Mucosa of descending colon (tissue), 3 donors: ENCODE measurements at regions not wholly inside any gene's neighbourhood (a gene's known extent, or its start where the extent isn't known, plus 50 kb on each side); places are given as distances from the start of the nearest gene placed in this dataset.

Experiments
- ATAC-seq: fragments of 200-7000 bp; cut with Tn5 transposase; one replicate; pipeline ENCODE4 v1.9.1; 2020; ENCODE audit warnings: mild to moderate bottlenecking, moderate library complexity
- DNase-seq, 3 donors: peaks; one replicate each; pipeline ENCODE4 v3.0.0-alpha.2; 2020
- H3K36me3 ChIP-seq: fragments of 200-600 bp; one replicate; pipeline ENCODE4 v1.8.0; 2021; ENCODE audit warnings: low read depth, mild to moderate bottlenecking
- H3K4me1 ChIP-seq: fragments of 200-600 bp; one replicate; pipeline ENCODE4 v1.8.0; 2021; ENCODE audit warnings: low read depth, mild to moderate bottlenecking
- H3K4me3 ChIP-seq: fragments of 200-600 bp; one replicate; pipeline ENCODE4 v1.8.0; 2021; ENCODE audit warnings: mild to moderate bottlenecking
- H3K9me3 ChIP-seq: fragments of 200-600 bp; one replicate; pipeline ENCODE4 v1.8.0; 2021; ENCODE audit warnings: mild to moderate bottlenecking
- intact Hi-C, 2 donors: fragments of 100-400 bp; cut with DNase I in 1 of 2; cut with micrococcal nuclease in 1 of 2; formaldehyde crosslinking; loops; one replicate each; pipeline versions ENCODE4 v1.11.0 to v1.11.1; 2022; cut with DNase I, micrococcal nuclease
- TF ChIP-seq, protein P1 (sequence below): fragments of 200-600 bp; IDR thresholded peaks from one replicate; pipeline ENCODE4 v1.8.0; 2022; ENCODE audit warnings: antibody characterized with exemption, mild to moderate bottlenecking
- donor health status: DM: no; HTN: no; CAD: no; lungs with moderate emphysema.
- donor health status: DM: no; HTN: no; CAD: no.
- donor health status: DM: no; HTN: yes; CAD: no.

DNA sequence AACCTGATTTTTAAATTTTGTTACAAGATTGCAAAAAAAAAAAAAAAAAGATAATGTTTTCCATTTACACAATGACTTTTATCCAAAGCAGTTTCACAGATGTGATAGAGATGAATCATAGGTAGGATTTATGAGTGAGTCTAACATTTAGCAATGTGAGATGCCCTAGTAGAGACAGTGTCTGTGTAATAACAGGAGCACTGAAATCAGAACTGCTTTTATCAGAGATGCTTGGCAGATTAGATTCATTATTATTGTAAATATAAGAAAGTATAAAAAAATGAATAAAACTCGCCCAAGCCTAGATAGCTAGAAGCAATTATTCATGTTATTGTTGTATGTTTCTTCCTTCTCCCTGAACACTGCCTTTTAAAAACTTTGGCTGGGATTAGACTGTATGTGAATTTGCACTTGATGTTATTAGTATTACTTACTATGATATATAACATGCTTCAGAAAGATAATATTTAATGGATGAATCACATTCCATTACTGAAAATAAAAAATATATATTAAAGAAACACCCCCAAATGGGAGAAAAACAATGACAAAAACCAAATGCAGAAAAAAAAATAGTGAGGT lies 567.3 kb upstream of the KLF4 start:
- Histone ChIP-seq H3K36me3 (no peaks in the 10 kb centered on the region), H3K4me3 (no peak overlapping the region), H3K4me1 (peaks cover 30% of the 10 kb centered on the region), H3K9me3 (no peaks in the 10 kb centered on the region)
- DNase-seq (no peak), ATAC-seq (peak; percentile 37)
- TF ChIP-seq, protein P1, sequence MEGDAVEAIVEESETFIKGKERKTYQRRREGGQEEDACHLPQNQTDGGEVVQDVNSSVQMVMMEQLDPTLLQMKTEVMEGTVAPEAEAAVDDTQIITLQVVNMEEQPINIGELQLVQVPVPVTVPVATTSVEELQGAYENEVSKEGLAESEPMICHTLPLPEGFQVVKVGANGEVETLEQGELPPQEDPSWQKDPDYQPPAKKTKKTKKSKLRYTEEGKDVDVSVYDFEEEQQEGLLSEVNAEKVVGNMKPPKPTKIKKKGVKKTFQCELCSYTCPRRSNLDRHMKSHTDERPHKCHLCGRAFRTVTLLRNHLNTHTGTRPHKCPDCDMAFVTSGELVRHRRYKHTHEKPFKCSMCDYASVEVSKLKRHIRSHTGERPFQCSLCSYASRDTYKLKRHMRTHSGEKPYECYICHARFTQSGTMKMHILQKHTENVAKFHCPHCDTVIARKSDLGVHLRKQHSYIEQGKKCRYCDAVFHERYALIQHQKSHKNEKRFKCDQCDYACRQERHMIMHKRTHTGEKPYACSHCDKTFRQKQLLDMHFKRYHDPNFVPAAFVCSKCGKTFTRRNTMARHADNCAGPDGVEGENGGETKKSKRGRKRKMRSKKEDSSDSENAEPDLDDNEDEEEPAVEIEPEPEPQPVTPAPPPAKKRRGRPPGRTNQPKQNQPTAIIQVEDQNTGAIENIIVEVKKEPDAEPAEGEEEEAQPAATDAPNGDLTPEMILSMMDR: no peak
- intact Hi-C loops: no loop called here

DNA sequence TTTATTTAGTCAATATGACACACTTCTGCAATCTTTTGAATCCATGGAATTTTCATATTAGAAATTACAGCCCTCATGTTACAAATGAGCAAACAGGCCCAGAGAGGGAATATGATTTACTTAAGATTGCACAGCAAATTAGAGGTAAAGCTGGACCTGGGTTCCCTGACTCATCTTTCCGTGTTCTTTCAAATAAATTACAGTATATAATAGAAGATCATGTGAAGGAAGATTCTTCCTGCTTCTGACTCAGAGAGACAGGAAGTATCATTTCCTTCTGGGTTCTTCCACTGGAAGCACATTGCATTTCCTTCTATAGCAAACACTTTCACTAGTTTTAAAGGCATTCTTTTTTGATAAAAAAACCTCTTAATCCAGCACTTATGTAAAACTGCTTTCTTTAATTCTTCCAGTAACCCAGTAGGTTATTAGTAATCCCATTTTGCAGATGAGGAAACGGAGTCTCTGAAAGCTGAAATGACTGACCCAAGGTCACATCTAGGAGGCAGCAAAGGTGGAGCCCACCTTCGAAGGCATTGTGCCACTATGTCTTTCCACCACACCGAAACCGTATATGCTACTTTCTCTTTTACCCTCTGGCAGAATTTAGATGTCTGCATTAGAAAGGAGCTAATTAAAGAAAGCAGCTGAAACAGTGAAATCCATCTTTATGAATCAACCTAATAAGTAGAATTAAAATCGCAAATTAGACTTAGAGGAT lies 566.7 kb upstream of the KLF4 start:
- DNase-seq (no peak), ATAC-seq (peak; percentile 62)
- intact Hi-C loops: no loop called here
- Histone ChIP-seq H3K9me3 (no peaks in the 10 kb centered on the region), H3K4me3 (no peak overlapping the region), H3K36me3 (no peaks in the 10 kb centered on the region), H3K4me1 (peaks cover 30% of the 10 kb centered on the region)
- TF ChIP-seq, protein P1: no peak

DNA sequence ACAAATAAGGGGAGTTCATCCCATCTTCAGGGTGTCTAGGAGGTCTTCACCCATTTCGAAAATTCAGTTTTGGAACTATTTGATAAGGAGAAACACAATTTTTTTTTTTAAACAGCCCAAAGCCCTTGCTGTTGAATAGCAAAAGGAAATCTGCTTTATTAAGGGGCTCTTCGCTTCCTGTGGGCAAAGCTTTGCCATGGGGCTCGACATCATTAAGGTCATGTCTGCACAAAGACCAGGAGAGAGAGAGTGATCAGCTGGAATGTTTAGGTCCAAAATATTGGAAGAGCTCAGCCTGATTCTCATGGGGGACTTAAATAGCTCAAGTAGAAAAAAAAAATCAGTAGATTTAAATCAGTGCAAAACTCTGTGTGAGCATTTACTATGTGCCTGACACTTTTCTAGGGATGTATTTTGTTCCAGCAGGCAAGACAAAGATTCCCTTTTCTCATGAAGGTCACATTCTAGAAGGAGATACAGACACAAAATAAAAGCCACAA lies 564.6 kb upstream of the KLF4 start:
- intact Hi-C loops: no loop called here
- H3K4me3 ChIP-seq: no peak overlapping the region
- peaks cover 39% of the 10 kb centered on the region for H3K4me1 ChIP-seq
- TF ChIP-seq, protein P1: no peak
- ATAC-seq (no peak), DNase-seq (no peak)
- no peaks in the 10 kb centered on the region for H3K36me3 ChIP-seq
- H3K9me3 ChIP-seq: no peaks in the 10 kb centered on the region

DNA sequence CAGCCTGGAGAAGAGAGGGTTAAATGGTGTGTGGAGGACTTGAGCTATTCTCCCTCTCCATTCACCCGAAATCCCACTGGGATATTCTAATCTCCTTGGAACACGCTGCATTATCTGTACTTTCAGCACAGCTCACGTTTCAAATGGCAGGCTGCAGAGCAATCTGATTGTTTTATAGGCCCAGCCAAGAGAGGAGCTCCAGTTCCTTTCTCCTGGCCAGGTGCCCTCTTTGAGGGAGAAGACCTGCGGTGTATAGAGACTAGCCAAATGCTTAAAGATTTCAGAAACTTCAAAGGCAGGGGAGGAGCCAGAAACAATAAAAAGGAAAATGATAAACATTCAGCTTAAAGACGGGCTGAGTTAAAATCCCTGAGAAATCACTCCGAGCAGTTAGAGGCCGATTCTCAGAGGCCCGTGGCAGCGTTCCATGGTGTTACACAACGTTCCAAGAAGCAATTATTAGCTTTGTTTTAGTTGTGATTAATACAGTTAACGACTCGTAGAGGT lies 564.0 kb upstream of the KLF4 start:
- Histone ChIP-seq H3K4me3 (no peak overlapping the region), H3K4me1 (peaks cover 38% of the 10 kb centered on the region), H3K9me3 (no peaks in the 10 kb centered on the region), H3K36me3 (no peaks in the 10 kb centered on the region)
- TF ChIP-seq, protein P1: no peak
- intact Hi-C loops: no loop called here
- peak; percentile 62 to 77 (median 64) for DNase-seq
- peak; percentile 52 for ATAC-seq

DNA sequence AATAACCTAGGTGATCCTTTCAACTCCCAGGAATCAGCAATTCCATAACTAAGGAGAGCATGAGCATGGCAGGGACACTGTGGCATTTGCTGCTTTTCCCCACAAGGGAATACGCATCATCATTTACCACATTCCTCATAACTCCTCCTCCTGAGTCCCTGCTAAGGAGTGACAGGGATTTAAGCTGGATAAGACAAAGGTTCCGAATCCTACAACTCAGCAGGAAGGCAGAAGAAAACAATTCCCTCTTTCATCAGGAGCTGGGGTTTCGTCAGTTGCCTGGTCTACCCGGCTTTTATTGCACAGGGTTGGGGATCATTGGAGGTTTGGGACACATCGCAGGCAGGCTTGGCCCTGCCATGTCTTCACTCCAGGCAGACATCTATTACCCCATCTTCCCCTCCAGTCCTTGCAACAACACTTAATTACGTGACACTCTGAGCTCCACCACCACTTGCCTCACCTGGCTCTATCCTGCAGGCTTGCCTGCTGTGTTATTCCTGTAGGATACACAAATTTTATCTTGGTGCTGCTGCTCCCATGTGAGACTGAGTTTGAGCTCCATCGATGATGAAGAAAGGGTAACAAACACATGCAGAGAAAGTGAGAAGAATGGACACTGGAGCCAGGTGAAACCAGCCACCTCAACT lies 563.0 kb upstream of the KLF4 start:
- intact Hi-C loops: no loop called here
- TF ChIP-seq, protein P1: no peak
- DNase-seq (no peak), ATAC-seq (no peak)
- peaks cover 29% of the 10 kb centered on the region for H3K4me1 ChIP-seq
- H3K4me3 ChIP-seq: no peak overlapping the region
- no peaks in the 10 kb centered on the region for H3K36me3 ChIP-seq
- H3K9me3 ChIP-seq: no peaks in the 10 kb centered on the region
